Astrocyte (in vitro differentiated cells and primary cell): ENCODE measurements at regions not wholly inside any gene's neighbourhood (a gene's known extent, or its start where the extent isn't known, plus 50 kb on each side); places are given as distances from the start of the nearest gene placed in this dataset.

Experiments used
- DNase-seq: peaks from one replicate; pipeline ENCODE4 v3.0.0-alpha.2; 2010; ENCODE audit warnings: low read depth
- FAIRE-seq: peaks from 2 replicates; lab custom pipeline; 2011; peaks lifted over from hg19 to GRCh38; lab: Jason Lieb, UNC
- H2AFZ ChIP-seq: 2 replicates; pipeline ENCODE4 v1.6.0; 2012; ENCODE audit warnings: low read depth, low read length, inconsistent platforms
- H3K27ac ChIP-seq: 2 replicates; pipeline ENCODE4 v1.5.1; 2011; ENCODE audit warnings: low read depth, low read length, inconsistent platforms
- H3K27me3 ChIP-seq: 2 replicates; pipeline ENCODE4 v1.6.0; 2011; ENCODE audit warnings: low read length, inconsistent platforms; ENCODE audit not compliant: insufficient read depth
- H3K36me3 ChIP-seq: 2 replicates; pipeline ENCODE4 v1.5.1; 2011; ENCODE audit warnings: low read length, inconsistent platforms; ENCODE audit not compliant: insufficient read depth
- H3K4me1 ChIP-seq: 2 replicates; pipeline ENCODE4 v1.5.1; 2011; ENCODE audit warnings: low read length, inconsistent platforms; ENCODE audit not compliant: insufficient read depth
- H3K4me2 ChIP-seq: 2 replicates; pipeline ENCODE4 v1.6.0; 2012; ENCODE audit warnings: low read length, inconsistent platforms
- H3K4me3 ChIP-seq: 2 replicates; pipeline ENCODE4 v1.5.1; 2011; ENCODE audit warnings: low read depth, mild to moderate bottlenecking, low read length, inconsistent platforms; ENCODE audit not compliant: insufficient read depth
- H3K79me2 ChIP-seq: 2 replicates; pipeline ENCODE4 v1.6.0; 2012; ENCODE audit warnings: mild to moderate bottlenecking, low read length, inconsistent platforms; ENCODE audit not compliant: insufficient read depth
- H3K9ac ChIP-seq: 2 replicates; pipeline ENCODE4 v1.6.0; 2012; ENCODE audit warnings: mild to moderate bottlenecking, low read length, inconsistent platforms
- H3K9me3 ChIP-seq: 2 replicates; pipeline ENCODE4 v1.5.1; 2012; ENCODE audit warnings: low read depth, mild to moderate bottlenecking, low read length, inconsistent platforms; ENCODE audit not compliant: insufficient read depth
- H4K20me1 ChIP-seq: 2 replicates; pipeline ENCODE4 v1.6.0; 2012; ENCODE audit warnings: low read length, inconsistent platforms; ENCODE audit not compliant: insufficient read depth
- H3K27ac Mint-ChIP-seq: one replicate; pipeline ENCODE4 v1.8.0; 2021; ENCODE audit warnings: mild to moderate bottlenecking, mixed read lengths; ENCODE audit not compliant: unreplicated experiment
- H3K27me3 Mint-ChIP-seq: one replicate; pipeline ENCODE4 v1.8.0; 2021; ENCODE audit warnings: low read depth, mixed read lengths; ENCODE audit not compliant: unreplicated experiment
- H3K36me3 Mint-ChIP-seq: one replicate; pipeline ENCODE4 v1.8.0; 2021; ENCODE audit warnings: low read depth, mixed read lengths; ENCODE audit not compliant: unreplicated experiment
- H3K4me1 Mint-ChIP-seq: one replicate; pipeline ENCODE4 v1.8.0; 2021; ENCODE audit warnings: low read depth, mixed read lengths; ENCODE audit not compliant: unreplicated experiment
- H3K4me3 Mint-ChIP-seq: one replicate; pipeline ENCODE4 v1.8.0; 2021; ENCODE audit warnings: mild to moderate bottlenecking, moderate library complexity, mixed read lengths; ENCODE audit not compliant: unreplicated experiment
- H3K9me3 Mint-ChIP-seq: one replicate; pipeline ENCODE4 v1.8.0; 2021; ENCODE audit warnings: mild to moderate bottlenecking, mixed read lengths; ENCODE audit not compliant: unreplicated experiment
- CTCF ChIP-seq: IDR thresholded peaks from 2 replicates; pipeline ENCODE4 v1.5.1; 2011; ENCODE audit warnings: low read depth, mild to moderate bottlenecking, inconsistent platforms, low read length, moderate library complexity; ENCODE audit not compliant: insufficient read depth
- EZH2 ChIP-seq: IDR thresholded peaks from 2 replicates; pipeline ENCODE4 v1.6.1; 2012; ENCODE audit warnings: mild to moderate bottlenecking, low read length, inconsistent platforms; ENCODE audit not compliant: insufficient read depth

GRCh38 chr6:782141-782540 lies 89.2 kb upstream of the EXOC2 start:
- no peak overlapping the region for H3K27ac Mint-ChIP-seq
- H2AFZ ChIP-seq = no peak overlapping the region

DNA sequence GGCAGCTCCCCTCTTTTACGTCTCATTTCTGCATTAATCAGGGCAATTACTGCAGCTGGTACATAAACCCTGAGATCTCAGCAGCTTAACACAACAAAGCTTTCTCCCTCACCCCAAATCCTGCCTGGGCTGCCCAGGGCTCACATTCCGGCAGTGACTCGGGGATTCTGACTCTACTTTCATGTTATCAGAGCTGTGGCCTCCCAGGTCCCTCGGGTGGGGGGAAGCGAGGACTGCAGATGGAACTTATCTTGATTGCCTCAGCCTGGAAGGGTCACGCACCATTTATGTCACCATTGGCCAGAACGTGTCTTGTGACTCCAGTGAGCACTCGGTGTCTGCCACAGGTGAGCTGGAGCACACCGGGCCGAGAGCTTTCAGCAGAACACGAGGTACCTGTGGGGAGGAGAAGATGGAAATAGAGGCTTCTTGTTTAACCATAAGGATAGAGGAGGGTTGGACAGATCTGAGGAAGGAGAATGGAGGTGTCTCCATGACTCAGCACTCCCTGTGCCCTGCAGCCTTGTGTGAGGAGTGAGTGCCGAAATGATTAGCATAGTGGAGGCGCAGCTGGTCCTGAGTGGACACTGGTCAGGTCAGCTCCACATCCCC lies 88.5 kb upstream of the EXOC2 start:
- no peak for FAIRE-seq
- H2AFZ ChIP-seq = no peak overlapping the region

More at GRCh38 chr6:782141-782540, 89.2 kb upstream of the EXOC2 start:
- no peaks in the 10 kb centered on the region for H3K27me3 ChIP-seq
- H3K9me3 ChIP-seq = no peaks in the 10 kb centered on the region
- H3K79me2 ChIP-seq = no peaks in the 10 kb centered on the region
- Mint-ChIP-seq H3K9me3 (no peaks in the 10 kb centered on the region), H3K27me3 (peaks cover 8% of the 10 kb centered on the region), H3K4me1 (peaks cover 17% of the 10 kb centered on the region), H3K4me3 (no peak overlapping the region), H3K36me3 (no peaks in the 10 kb centered on the region)
- no peak overlapping the region for H3K27ac ChIP-seq
- DNase-seq (no peak), FAIRE-seq (no peak)
- no peak overlapping the region for H3K4me3 ChIP-seq
- no peaks in the 10 kb centered on the region for H4K20me1 ChIP-seq
- no peak overlapping the region for H3K9ac ChIP-seq
- no peak overlapping the region for H3K4me2 ChIP-seq
- no peak for TF ChIP-seq EZH2
- TF ChIP-seq CTCF = no peak
- no peaks in the 10 kb centered on the region for H3K4me1 ChIP-seq
- no peaks in the 10 kb centered on the region for H3K36me3 ChIP-seq

More for the DNA sequence above, 88.5 kb upstream of the EXOC2 start:
- Mint-ChIP-seq H3K36me3 (no peaks in the 10 kb centered on the region), H3K27ac (peak overlapping the region; percentile 28), H3K4me3 (no peak overlapping the region), H3K9me3 (no peaks in the 10 kb centered on the region), H3K27me3 (peaks cover 8% of the 10 kb centered on the region), H3K4me1 (peaks cover 17% of the 10 kb centered on the region)
- Histone ChIP-seq H3K27ac (no peak overlapping the region), H3K9ac (no peak overlapping the region), H3K36me3 (no peaks in the 10 kb centered on the region), H4K20me1 (no peaks in the 10 kb centered on the region), H3K4me3 (no peak overlapping the region), H3K27me3 (no peaks in the 10 kb centered on the region), H3K79me2 (no peaks in the 10 kb centered on the region), H3K4me1 (no peaks in the 10 kb centered on the region), H3K4me2 (no peak overlapping the region), H3K9me3 (no peaks in the 10 kb centered on the region)
- TF ChIP-seq CTCF (no peak), EZH2 (no peak)
- DNase-seq = no peak
